ENCODE measurements at regions not wholly inside any gene's neighbourhood (a gene's known extent, or its start where the extent isn't known, plus 50 kb on each side); places are given as distances from the start of the nearest gene placed in this dataset.

DNA sequence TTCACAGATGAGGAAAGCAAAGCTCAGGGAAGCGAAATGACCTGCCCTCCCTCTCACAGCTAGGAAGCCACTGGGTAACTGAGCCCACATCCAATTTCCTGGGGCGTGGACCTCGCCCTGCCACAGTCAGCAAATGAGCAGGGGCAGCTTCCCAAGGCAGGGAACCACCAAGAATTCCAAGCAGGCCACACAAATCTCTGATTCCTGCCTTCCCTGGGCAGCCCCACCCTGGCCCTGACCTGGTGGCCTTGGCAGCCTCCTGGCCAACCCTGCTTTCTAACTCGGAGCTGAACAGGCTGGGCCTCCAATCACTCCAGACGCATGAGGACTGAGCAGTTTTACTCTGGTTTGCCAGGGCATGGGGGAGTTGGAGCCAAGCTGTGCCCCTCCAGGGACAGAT is 203.7 kb upstream of the TLE3 start:
- DNase-seq (ENCODE audit: low spot score): no peak

DNA sequence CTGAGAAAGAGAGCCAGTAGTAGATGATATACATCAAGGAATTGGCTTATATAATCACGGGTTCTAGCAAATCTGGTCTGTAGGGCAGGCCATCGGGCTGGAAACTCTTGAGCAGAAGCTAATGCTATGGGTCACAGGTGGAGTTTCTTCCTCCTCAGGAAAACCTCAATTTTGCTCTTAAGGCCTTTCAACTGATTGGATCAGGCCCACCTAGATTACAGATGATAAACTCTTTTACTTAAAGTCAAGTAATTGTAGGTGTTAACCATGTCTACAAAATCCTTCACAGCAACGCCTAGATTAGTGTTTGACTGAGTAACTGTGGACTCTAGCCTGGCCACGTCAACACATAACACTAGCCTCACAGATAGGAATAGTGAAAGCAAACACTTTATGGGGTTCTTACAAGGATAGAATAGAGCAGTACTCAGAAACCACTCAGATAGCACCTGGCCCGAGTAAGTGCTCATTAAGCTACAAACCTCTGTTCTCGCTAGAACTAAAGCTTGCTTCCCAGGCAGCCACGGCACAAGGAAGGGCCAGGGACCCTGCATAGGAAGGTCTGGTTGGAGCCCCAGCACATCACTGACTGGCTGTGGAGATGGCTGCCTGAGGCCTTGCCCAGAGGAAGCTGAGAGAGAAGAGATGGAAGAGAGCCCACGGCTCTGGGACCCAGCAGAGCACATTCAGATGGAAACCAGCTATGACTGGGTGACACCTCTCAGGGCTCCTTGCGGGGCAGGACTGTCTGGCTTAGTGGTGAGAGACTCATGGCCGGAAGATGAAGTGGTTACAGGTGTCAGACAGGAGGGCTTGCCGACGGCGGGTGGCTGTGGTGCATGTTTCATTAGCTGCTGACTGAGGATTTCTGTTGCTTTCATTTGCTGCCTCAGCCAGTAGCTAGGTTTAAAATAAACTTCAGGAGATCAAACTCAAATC is 202.5 kb upstream of the TLE3 start:
- DNase-seq (ENCODE audit: low spot score): no peak

DNA sequence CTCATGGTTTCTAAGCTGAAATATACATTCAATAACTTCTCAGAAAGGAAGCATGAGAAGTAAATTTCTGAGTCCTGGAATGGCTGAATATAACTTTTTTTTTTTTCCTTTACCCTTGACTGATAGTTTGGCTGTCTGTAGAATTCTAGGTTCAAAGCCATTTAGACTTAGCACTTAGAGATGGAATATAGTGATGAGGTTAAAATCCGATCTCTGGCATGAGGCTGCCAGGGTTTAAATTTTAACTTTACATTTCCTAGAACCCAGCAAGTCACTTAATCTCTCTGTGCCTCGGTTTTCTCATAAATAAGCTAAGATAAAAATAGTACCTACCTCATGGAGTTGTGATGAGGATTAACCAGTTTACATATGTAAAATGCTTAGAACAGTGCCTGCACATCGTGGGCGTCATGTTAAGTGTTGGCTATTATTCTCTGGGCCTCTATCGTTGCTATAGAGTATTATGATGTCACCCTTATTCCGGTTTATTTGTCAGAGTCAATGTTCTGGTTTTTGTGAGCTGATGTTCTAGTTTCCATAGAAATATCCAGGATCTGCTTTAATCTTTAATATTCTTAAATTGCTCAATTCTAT is 199.8 kb upstream of the TLE3 start:
- no peak for DNase-seq (ENCODE audit: low spot score)

DNA sequence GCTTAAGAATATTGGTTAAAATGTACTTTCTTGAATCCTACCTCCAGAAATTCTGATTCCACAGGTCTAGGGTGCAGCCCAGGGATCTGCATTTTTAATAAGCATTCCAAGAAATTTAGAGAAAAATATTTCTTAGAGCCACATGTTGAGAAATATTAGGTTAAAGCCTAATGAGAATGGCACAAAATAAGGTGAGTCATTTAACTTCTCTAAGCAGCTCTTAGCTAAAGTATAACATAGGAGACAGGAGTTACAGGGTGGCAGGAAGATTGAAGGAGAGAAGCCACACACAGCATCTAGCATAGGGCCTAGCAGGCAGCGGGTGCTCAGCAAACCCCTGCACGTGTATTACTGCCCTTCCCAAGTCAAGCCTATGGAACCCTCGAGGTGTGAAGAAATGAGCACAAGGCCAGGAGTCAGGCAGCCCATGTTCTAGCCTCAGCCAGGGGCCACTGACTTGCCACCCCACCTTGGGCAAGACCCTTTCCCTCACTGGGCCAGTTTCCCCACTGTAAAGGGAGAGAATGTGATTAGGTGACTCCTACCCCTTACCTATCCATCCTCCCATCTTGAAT is 197.1 kb upstream of the TLE3 start:
- DNase-seq (ENCODE audit: low spot score): no peak

DNA sequence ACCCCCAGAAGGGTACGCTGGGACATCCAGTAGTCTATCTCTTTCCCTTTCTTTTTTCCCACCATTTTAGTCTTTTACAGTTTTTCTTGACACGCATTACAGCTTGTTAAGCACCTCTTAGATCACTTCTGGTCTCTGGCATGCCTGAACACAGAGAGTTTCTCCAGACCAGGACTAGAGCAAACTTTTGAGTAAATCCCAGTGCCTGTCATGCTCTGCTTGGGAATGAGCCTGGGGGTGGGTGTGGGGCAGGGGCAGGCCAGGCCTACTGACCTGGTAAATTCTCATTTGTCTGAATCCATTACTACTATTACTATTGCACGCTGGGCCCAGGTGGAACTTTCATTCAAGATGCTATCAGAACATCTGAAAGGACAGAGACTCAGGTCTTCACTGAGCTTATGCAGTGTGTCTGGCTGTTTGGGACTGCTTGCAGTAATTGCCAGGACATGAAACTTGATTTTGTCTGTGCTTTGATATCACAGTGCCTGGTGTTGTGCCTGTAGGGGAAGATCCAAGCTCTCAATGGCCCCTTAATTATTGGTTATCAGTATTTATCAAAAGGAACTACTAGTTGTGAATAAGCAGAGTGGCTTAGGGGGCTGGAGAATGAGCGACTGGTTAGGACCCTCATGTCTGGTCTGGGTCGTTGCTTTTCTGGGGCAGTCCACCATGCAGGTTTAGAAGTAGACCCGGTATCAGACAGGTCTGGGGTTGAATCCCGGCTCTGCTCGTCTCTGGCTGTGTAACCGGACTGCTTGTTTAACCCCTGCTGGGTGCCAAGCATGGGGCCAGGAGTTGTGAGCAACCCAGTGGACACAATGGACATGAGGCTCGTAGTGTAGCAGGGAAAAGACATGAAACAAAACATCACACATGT is 196.1 kb upstream of the TLE3 start:
- DNase-seq (ENCODE audit: low spot score): no peak

DNA sequence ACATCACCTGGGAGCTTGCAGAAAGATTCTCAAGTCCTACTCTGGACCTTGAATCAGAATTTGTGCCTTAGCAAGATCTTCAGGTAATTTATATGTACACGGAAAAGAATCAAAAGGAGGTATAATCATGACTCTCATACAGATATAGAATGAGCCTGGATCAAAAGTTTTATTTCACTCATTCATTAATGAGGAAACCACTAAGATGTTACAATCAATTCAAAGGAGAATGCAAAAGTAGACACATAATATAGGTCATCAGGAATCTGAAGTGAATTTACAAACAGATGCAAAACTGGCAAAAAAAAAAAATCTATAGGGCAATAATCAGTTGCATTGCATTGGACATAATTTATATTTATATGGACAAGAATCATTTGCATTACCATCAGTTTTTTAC is 195.4 kb upstream of the TLE3 start:
- no peak for DNase-seq (ENCODE audit: low spot score)

- DNase-seq (ENCODE audit: low spot score): no peak
Observed at GRCh38 chr15:70292076-70292760, 194.5 kb upstream of the TLE3 start.

GRCh38 chr15:70291305-70292075 is 193.8 kb upstream of the TLE3 start:
- DNase-seq (ENCODE audit: low spot score): no peak

- no peak for DNase-seq (ENCODE audit: low spot score)
Observed at GRCh38 chr15:70290708-70291107, 193.0 kb upstream of the TLE3 start.

DNA sequence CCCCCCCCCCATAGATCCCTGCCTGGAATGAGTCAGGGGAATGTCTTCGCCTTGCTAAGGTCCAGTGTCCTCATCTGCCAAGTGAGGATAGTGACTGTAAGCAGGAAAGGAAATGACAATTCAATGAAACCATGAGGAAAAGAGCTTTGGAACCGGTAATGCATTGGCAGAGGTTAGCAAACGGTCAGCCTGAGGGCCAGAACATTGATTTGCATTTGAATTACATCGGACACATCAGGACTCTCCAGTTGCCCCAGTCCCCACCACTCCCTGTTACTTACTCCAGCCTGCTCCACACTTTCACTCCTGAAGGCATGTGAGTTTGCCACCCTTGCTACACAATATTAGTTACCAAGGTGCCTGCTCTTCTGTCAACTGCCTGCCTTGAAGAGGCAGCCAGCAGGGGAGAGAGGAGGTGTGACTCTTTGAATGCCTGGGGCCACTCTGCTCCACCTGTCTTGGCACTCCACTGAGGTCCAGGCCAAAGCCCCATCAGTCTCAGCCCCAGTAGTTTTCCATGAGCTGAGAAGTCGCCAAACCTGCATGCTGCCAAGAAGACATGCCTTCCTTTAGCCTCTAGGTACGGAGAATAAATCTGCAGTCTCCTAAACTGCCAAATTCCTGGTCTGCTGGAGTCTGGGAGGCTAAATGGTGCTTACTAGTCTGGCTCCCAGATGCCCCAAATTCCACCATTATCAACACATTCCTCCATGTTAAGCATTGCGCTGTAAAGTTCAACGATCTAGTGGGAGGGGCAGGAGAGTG is 191.7 kb upstream of the TLE3 start:
- DNase-seq (ENCODE audit: low spot score): no peak

GRCh38 chr15:70286113-70286806 is 188.5 kb upstream of the TLE3 start:
- no peak for DNase-seq (ENCODE audit: low spot score)

GRCh38 chr15:70284438-70285214 is 186.9 kb upstream of the TLE3 start:
- no peak for DNase-seq (ENCODE audit: low spot score)

DNA sequence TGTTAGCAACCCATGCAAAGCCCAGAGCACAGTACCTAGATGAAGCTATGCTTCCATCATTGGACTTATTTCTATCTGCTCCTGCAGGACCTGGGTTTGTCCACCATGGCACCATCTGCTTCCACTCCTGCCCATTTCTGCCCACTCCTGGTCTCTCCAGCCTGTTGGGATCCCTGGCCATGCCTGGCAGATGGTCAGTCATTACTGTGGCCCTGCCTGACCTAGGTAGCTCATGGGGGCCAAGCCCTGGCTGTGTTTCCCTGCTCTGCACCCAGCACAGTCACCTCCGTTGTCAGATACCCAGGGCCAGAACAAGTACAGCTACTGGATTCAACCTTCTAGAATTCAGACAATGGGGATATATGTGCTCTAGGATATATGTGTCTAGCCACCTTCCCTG is 185.8 kb upstream of the TLE3 start:
- DNase-seq (ENCODE audit: low spot score): no peak

DNA sequence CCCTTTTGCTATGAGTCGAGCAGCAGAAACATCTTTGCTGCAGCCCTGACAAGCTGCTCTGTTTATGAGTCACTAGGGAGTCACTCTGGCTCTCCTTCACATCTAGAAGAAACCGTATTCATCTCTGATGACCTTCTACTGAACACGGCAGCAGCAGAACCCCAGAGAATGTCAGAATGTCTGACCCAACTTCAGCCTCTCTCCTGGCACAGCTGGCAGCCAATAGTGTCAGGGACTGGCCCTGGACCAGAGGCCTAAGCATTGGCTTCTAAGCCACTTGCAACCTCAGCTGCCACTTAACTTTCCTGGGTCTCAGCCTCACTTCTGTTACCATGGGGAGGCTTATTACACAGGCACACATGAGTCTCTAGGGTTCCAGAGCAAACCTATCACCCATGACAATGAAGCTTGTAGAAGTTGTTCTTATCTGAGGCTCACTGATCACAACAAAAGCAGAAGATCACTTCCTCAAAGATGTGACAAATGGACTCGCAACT is 184.1 kb upstream of the TLE3 start:
- peak; percentile 40 for DNase-seq (ENCODE audit: low spot score)

GRCh38 chr15:70281261-70281810 is 183.6 kb upstream of the TLE3 start:
- no peak for DNase-seq (ENCODE audit: low spot score)

GRCh38 chr15:70280781-70281180 is 183.1 kb upstream of the TLE3 start:
- DNase-seq (ENCODE audit: low spot score): no peak

DNA sequence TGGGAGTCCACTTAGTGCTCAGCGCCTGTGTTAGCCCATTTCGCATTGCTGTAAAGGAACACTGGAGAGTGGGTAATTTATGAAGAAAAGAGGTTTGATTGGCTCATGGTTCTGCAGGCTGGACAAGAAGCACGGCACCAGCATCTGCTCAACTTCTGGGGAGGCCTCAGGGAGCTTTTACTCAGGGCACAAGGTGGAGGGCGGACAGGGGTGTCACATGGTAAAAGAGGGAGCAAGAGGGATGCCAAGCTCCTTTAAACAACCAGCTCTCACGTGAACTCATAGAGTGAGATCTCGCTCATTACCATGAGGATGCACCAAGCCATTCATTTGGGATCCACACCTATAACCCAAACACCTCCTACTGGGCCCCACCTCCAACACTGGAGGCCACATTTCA is 181.4 kb upstream of the TLE3 start:
- DNase-seq (ENCODE audit: low spot score): no peak

GRCh38 chr15:70278644-70279043 is 180.9 kb upstream of the TLE3 start:
- no peak for DNase-seq (ENCODE audit: low spot score)
